ENCODE measurements at regions not wholly inside any gene's neighbourhood (a gene's known extent, or its start where the extent isn't known, plus 50 kb on each side); places are given as distances from the start of the nearest gene placed in this dataset.

- no peaks in the 10 kb centered on the region for H3K9me3 Mint-ChIP-seq
- no peaks in the 10 kb centered on the region for H3K36me3 Mint-ChIP-seq (ENCODE audit: low read depth)
- peaks cover 63% of the 10 kb centered on the region for H3K27me3 Mint-ChIP-seq (ENCODE audit: low read depth, poor library complexity)
- DNase-seq, result peak; percentile 76
- H3K27ac Mint-ChIP-seq, result no peak overlapping the region
- H3K4me1 Mint-ChIP-seq, result peaks cover 14% of the 10 kb centered on the region
- H3K4me3 Mint-ChIP-seq, result peak overlapping the region; percentile 30
- TF ChIP-seq CTCF (IDR thresholded peaks at IDR 0.05), result peak; percentile 71
Measured at GRCh38 chr11:131246663-131247062, 123.8 kb upstream of the NTM start.

GRCh38 chr11:131248588-131248987 is 121.8 kb upstream of the NTM start:
- Mint-ChIP-seq H3K27me3 (ENCODE audit: low read depth, poor library complexity) (peaks cover 53% of the 10 kb centered on the region), H3K27ac (no peak overlapping the region), H3K9me3 (no peaks in the 10 kb centered on the region), H3K4me1 (peaks cover 27% of the 10 kb centered on the region), H3K4me3 (no peak overlapping the region), H3K36me3 (ENCODE audit: low read depth) (no peaks in the 10 kb centered on the region)
- TF ChIP-seq CTCF (IDR thresholded peaks at IDR 0.05), result no peak
- DNase-seq, result no peak

GRCh38 chr11:131253142-131253655 is 117.2 kb upstream of the NTM start:
- peaks cover 47% of the 10 kb centered on the region for H3K4me1 Mint-ChIP-seq
- peak overlapping the region; percentile 44 for H3K4me3 Mint-ChIP-seq
- TF ChIP-seq CTCF (IDR thresholded peaks at IDR 0.05), result no peak
- H3K27ac Mint-ChIP-seq, result no peak overlapping the region
- no peaks in the 10 kb centered on the region for H3K9me3 Mint-ChIP-seq
- H3K27me3 Mint-ChIP-seq (ENCODE audit: low read depth, poor library complexity), result peaks cover 43% of the 10 kb centered on the region
- no peak for DNase-seq
- no peaks in the 10 kb centered on the region for H3K36me3 Mint-ChIP-seq (ENCODE audit: low read depth)

- H3K27me3 Mint-ChIP-seq (ENCODE audit: low read depth, poor library complexity), result peaks cover 42% of the 10 kb centered on the region
- TF ChIP-seq CTCF (IDR thresholded peaks at IDR 0.05), result no peak
- H3K4me3 Mint-ChIP-seq, result no peak overlapping the region
- peaks cover 51% of the 10 kb centered on the region for H3K4me1 Mint-ChIP-seq
- H3K27ac Mint-ChIP-seq, result no peak overlapping the region
- no peaks in the 10 kb centered on the region for H3K36me3 Mint-ChIP-seq (ENCODE audit: low read depth)
- no peak for DNase-seq
- no peaks in the 10 kb centered on the region for H3K9me3 Mint-ChIP-seq
Measured at GRCh38 chr11:131253656-131254151, 116.7 kb upstream of the NTM start.

GRCh38 chr11:131254254-131254653 is 116.2 kb upstream of the NTM start:
- H3K36me3 Mint-ChIP-seq (ENCODE audit: low read depth), result no peaks in the 10 kb centered on the region
- H3K4me1 Mint-ChIP-seq, result peaks cover 51% of the 10 kb centered on the region
- no peak overlapping the region for H3K4me3 Mint-ChIP-seq
- peaks cover 1% of the 10 kb centered on the region for H3K9me3 Mint-ChIP-seq
- no peak for TF ChIP-seq CTCF (IDR thresholded peaks at IDR 0.05)
- H3K27ac Mint-ChIP-seq, result no peak overlapping the region
- H3K27me3 Mint-ChIP-seq (ENCODE audit: low read depth, poor library complexity), result peaks cover 40% of the 10 kb centered on the region
- no peak for DNase-seq

GRCh38 chr11:131274233-131274632 is 96.2 kb upstream of the NTM start:
- Mint-ChIP-seq H3K36me3 (ENCODE audit: low read depth) (no peaks in the 10 kb centered on the region), H3K4me3 (no peak overlapping the region), H3K9me3 (peaks cover 36% of the 10 kb centered on the region), H3K4me1 (peaks cover 8% of the 10 kb centered on the region), H3K27ac (no peak overlapping the region), H3K27me3 (ENCODE audit: low read depth, poor library complexity) (peaks cover 6% of the 10 kb centered on the region)
- no peak for DNase-seq
- TF ChIP-seq CTCF (IDR thresholded peaks at IDR 0.05), result no peak
